ENCODE measurements at regions not wholly inside any gene's neighbourhood (a gene's known extent, or its start where the extent isn't known, plus 50 kb on each side); places are given as distances from the start of the nearest gene placed in this dataset.

- DNase-seq = no peak
Observed at GRCh38 chr7:91798425-91798824, 82.1 kb downstream of the MTERF1 start.

GRCh38 chr7:91800389-91800788, 80.1 kb downstream of the MTERF1 start:
- DNase-seq = no peak

GRCh38 chr7:91801331-91801983, 79.0 kb downstream of the MTERF1 start:
- DNase-seq = no peak

GRCh38 chr7:91811236-91811635, 69.3 kb downstream of the MTERF1 start:
- no peak for DNase-seq

- no peak for DNase-seq
Observed at GRCh38 chr7:91811641-91812040, 68.9 kb downstream of the MTERF1 start.

- no peak for DNase-seq
Observed at GRCh38 chr7:91812388-91812787, 68.1 kb downstream of the MTERF1 start.

- no peak for DNase-seq
Observed at GRCh38 chr7:91814189-91814588, 66.3 kb downstream of the MTERF1 start.

All from inflammatory macrophage treated with lipopolysaccharide for 1 hour (primary cell).